ENCODE measurements at regions not wholly inside any gene's neighbourhood (a gene's known extent, or its start where the extent isn't known, plus 50 kb on each side); places are given as distances from the start of the nearest gene placed in this dataset.

DNA sequence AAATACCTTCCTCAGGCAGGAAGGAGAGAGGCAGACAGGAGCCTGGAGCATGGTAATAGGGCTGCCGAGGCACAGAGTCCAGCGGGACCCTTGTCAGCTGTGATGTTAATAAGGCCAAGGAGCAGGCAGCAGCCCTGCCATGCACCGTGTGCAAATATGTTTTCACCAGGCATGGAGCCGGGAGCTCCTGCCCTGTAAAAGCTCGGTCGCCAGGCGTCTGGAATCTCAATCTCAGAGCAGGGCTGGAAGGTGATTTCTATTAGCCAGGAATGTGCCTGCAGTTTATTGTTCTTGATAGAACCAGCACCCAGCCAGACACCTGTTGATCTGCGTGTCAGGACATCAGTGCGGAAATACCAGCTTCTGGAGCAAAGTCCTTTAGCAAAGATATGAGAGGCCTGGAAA, 469.8 kb downstream of the GLRX3 start:
- no peak for DNase-seq (ENCODE audit: low read depth)
- Histone ChIP-seq H3K4me3 (ENCODE audit: low read depth, low read length) (no peak overlapping the region), H3K27me3 (ENCODE audit: control insufficient read depth, insufficient read depth, low read length) (no peaks in the 10 kb centered on the region), H3K36me3 (ENCODE audit: control insufficient read depth, insufficient read depth, low read length) (no peaks in the 10 kb centered on the region)
- TF ChIP-seq, protein P1, sequence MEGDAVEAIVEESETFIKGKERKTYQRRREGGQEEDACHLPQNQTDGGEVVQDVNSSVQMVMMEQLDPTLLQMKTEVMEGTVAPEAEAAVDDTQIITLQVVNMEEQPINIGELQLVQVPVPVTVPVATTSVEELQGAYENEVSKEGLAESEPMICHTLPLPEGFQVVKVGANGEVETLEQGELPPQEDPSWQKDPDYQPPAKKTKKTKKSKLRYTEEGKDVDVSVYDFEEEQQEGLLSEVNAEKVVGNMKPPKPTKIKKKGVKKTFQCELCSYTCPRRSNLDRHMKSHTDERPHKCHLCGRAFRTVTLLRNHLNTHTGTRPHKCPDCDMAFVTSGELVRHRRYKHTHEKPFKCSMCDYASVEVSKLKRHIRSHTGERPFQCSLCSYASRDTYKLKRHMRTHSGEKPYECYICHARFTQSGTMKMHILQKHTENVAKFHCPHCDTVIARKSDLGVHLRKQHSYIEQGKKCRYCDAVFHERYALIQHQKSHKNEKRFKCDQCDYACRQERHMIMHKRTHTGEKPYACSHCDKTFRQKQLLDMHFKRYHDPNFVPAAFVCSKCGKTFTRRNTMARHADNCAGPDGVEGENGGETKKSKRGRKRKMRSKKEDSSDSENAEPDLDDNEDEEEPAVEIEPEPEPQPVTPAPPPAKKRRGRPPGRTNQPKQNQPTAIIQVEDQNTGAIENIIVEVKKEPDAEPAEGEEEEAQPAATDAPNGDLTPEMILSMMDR (IDR thresholded peaks at IDR 0.05; ENCODE audit: insufficient read depth, low read length, severe bottlenecking) = no peak
- FAIRE-seq = no peak

DNA sequence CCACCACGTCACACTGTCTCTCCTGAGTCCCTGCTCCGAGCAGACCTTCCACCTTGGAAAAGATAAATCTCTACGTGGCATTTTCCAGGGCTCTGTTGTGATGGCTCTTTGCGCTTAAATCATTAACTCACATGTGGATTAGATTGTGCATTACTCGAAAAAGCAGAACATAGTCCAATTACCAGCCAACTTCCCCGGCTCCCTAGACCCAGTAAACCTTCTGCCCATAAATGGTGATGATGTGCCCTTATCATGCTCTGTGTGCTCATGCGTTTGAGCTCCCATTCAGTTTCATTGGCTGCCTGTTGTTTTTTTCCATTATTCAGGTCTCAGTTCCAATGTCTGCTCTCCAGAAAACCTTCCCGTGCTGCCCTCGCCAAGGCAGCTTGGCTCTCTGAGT, 471.2 kb downstream of the GLRX3 start:
- DNase-seq (ENCODE audit: low read depth) (no peak), FAIRE-seq (no peak)
- no peak overlapping the region for H3K4me3 ChIP-seq (ENCODE audit: low read depth, low read length)
- no peaks in the 10 kb centered on the region for H3K36me3 ChIP-seq (ENCODE audit: control insufficient read depth, insufficient read depth, low read length)
- TF ChIP-seq, protein P1 (IDR thresholded peaks at IDR 0.05; ENCODE audit: insufficient read depth, low read length, severe bottlenecking) = no peak
- H3K27me3 ChIP-seq (ENCODE audit: control insufficient read depth, insufficient read depth, low read length) = no peaks in the 10 kb centered on the region

DNA sequence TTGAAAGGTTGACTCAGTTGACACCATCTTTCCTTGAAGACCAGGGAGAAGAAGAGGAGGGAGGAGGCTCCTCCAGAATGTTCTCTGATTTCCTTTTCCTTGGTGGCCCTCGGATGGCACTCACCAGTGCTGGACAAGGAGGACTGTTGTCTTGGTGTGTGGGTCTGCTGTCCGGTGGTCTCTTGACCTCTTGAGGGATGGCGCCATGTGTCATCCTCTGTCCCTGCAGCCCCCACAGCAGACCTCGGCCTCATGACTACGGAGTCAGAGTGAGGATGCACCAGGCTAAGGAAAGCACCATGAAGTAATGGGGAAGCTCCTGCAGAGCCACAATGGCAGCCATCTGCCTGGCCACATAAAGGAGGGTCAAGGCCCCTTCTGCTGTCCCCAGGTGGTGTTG, 475.0 kb downstream of the GLRX3 start:
- TF ChIP-seq, protein P1 (IDR thresholded peaks at IDR 0.05; ENCODE audit: insufficient read depth, low read length, severe bottlenecking) = no peak
- Histone ChIP-seq H3K27me3 (ENCODE audit: control insufficient read depth, insufficient read depth, low read length) (no peaks in the 10 kb centered on the region), H3K4me3 (ENCODE audit: low read depth, low read length) (no peak overlapping the region), H3K36me3 (ENCODE audit: control insufficient read depth, insufficient read depth, low read length) (no peaks in the 10 kb centered on the region)
- FAIRE-seq = no peak
- no peak for DNase-seq (ENCODE audit: low read depth)

DNA sequence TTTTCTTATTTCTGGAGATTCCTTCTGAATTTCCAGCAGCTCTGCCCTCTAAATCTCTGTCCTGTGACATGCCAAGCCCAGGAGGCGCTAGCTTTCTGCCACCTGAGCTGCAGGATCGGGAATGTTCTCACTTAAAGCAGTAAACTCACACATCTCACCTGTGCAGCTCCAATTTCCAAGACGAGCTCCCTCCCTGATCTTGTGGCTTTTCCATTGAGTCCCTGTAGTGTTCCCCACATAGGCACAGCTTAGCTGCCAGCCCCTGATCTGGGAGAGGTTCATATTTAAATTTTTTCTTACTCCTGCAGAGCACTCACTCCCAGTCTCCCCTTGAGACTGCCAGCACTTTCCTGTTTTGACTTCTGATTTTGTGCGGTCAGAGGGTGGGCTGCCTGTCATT, 479.3 kb downstream of the GLRX3 start:
- Histone ChIP-seq H3K4me3 (ENCODE audit: low read depth, low read length) (no peak overlapping the region), H3K36me3 (ENCODE audit: control insufficient read depth, insufficient read depth, low read length) (no peaks in the 10 kb centered on the region), H3K27me3 (ENCODE audit: control insufficient read depth, insufficient read depth, low read length) (no peaks in the 10 kb centered on the region)
- TF ChIP-seq, protein P1 (IDR thresholded peaks at IDR 0.05; ENCODE audit: insufficient read depth, low read length, severe bottlenecking) = no peak
- no peak for FAIRE-seq
- DNase-seq (ENCODE audit: low read depth) = no peak

DNA sequence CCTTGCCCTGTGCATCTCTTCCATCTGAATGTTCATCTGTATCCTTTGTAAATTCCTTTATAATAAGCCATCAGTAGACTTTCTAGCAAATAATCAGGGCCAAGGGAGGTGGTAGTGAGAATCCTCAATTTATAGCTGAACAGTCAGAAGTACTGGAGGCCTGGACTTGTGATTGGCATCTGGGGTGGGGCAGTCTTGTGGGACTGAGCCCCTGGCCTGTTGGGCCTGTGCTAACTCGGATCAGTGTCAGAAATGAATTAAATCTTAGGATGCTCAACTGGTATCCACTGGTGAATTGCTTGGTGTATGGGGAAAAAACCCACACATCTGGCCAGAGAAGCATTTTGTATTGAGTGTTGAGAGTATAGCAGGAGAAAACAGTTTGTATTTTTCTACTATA, 481.8 kb downstream of the GLRX3 start:
- TF ChIP-seq, protein P1 (IDR thresholded peaks at IDR 0.05; ENCODE audit: insufficient read depth, low read length, severe bottlenecking) = no peak
- FAIRE-seq = no peak
- no peaks in the 10 kb centered on the region for H3K36me3 ChIP-seq (ENCODE audit: control insufficient read depth, insufficient read depth, low read length)
- H3K27me3 ChIP-seq (ENCODE audit: control insufficient read depth, insufficient read depth, low read length) = no peaks in the 10 kb centered on the region
- no peak for DNase-seq (ENCODE audit: low read depth)
- no peak overlapping the region for H3K4me3 ChIP-seq (ENCODE audit: low read depth, low read length)

DNA sequence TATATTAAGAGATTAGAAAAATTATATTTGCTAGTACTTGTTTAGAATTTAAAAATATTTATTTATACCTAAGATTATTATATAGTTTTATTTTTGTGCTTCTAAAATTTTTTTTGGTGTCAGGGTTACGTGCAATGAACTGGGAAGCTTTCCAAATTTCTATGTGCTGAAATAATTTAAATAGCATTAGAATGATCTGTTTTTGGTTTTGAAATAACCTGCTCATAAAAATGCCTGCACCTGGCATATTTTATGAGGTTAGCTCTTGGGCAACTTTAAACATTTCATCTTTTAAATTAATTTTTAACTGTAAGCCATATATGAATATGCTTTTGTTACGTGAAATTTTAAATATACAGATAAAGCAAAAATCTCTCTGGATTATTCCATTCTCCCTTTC, 482.5 kb downstream of the GLRX3 start:
- DNase-seq (ENCODE audit: low read depth) = no peak
- no peak for FAIRE-seq
- H3K27me3 ChIP-seq (ENCODE audit: control insufficient read depth, insufficient read depth, low read length) = no peaks in the 10 kb centered on the region
- TF ChIP-seq, protein P1 (IDR thresholded peaks at IDR 0.05; ENCODE audit: insufficient read depth, low read length, severe bottlenecking) = no peak
- H3K36me3 ChIP-seq (ENCODE audit: control insufficient read depth, insufficient read depth, low read length) = no peaks in the 10 kb centered on the region
- H3K4me3 ChIP-seq (ENCODE audit: low read depth, low read length) = no peak overlapping the region

Measured in bronchial epithelial cell (primary cell).